ENCODE measurements at regions not wholly inside any gene's neighbourhood (a gene's known extent, or its start where the extent isn't known, plus 50 kb on each side); places are given as distances from the start of the nearest gene placed in this dataset.

DNA sequence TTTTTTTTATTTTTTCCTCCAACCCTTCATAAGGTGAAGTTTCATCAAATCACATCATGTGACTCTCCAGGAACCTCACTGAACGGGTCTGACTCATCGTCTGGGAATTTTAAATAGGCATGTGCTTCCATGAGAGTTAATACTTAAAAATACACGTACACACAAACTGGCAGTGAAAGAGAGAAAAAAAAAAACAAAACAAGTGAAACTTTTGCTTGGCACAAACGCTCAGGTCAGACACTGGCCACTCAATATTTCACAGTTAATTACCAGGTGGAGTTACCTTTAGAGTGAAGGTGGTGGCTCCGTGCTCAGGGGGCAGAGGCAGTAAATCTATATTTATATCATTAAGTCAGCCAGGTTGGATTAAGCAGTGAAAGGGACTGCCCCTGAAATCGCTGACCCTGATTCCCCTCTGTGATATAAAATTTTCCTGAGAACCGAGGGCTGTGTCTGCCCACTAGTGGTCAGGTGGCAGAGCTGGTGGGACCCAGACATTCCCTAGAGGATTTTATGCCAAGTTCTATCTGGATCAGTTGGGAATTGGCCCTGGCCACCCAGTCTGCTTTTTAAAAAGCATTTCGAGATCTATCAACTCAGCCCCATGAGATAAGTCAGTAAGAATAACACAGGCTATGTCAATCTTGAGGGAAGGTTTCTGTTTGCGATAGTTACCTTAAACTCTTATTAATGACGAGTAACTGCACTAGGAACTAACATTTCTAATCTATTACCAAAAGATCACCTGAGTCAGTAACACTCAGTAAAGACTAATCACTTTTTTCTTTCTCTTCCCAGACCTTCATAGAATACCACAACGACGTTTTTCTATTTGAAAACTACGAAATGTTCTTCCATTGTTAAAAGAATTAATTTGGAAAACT, 259.1 kb downstream of the HDGFL1 start:
- POLR2A ChIA-PET: no interaction called here
- Histone ChIP-seq H3K4me2 (ENCODE audit: low read length) (peak overlapping the region; percentile 43; the same call in 1 of the 2 replicates), H3K79me2 (ENCODE audit: insufficient read depth, low read length) (no peaks in the 10 kb centered on the region), H3K4me3 (replicated peaks in 1 of 2; ENCODE audit: low read depth in 1 of 2, low read length in 2 of 2) (no peak overlapping the region), H3K9ac (ENCODE audit: low read length) (no peak overlapping the region), H4K20me1 (ENCODE audit: insufficient read depth) (no peaks in the 10 kb centered on the region), H3K4me1 (ENCODE audit: control insufficient read depth in 1 of 2, insufficient read depth in 2 of 2, low read length in 2 of 2) (peaks cover 0 to 7% of the 10 kb centered on the region in 2 experiments; a peak in 2 of 4 replicates), H3K27me3 (ENCODE audit: insufficient read depth, low read length) (no peaks in the 10 kb centered on the region), H3K9me2 (ENCODE audit: insufficient read depth) (no peaks in the 10 kb centered on the region), H3K36me3 (ENCODE audit: control insufficient read depth in 1 of 2, insufficient read depth in 2 of 2, low read length in 2 of 2) (no peaks in the 10 kb centered on the region), H2AFZ (ENCODE audit: low read depth, low read length, poor library complexity, severe bottlenecking) (no peak overlapping the region), H3K9me3 (ENCODE audit: control insufficient read depth in 1 of 2, insufficient read depth in 1 of 2, low read depth in 1 of 2, low read length in 2 of 2) (no peaks in the 10 kb centered on the region), H3K27ac (ENCODE audit: low read depth, low read length) (no peak overlapping the region)
- peak; percentile 53 for DNase-seq (ENCODE audit: low read depth, low spot score)
- ATAC-seq: peak; percentile 75
- no TSS peak for BruUV-seq (replicated peaks)
- CTCF ChIA-PET: no interaction called here
- TF ChIP-seq RAD21 (IDR thresholded peaks at IDR 0.05; ENCODE audit: low read depth) (peak; percentile 45; the same call in 1 of the 2 replicates), JUND (IDR thresholded peaks at IDR 0.05) (no peak), SP1 (IDR thresholded peaks at IDR 0.05; ENCODE audit: low read depth) (no peak), YY1 (IDR thresholded peaks at IDR 0.05; ENCODE audit: extremely low read depth, insufficient replicate concordance, low read depth, low read length) (no peak), ELF1 (IDR thresholded peaks at IDR 0.05; ENCODE audit: borderline replicate concordance, low read depth) (no peak), FOSL1 (IDR thresholded peaks at IDR 0.05; ENCODE audit: low read depth) (peak; percentile 39)
- TF ChIP-seq, protein P1, sequence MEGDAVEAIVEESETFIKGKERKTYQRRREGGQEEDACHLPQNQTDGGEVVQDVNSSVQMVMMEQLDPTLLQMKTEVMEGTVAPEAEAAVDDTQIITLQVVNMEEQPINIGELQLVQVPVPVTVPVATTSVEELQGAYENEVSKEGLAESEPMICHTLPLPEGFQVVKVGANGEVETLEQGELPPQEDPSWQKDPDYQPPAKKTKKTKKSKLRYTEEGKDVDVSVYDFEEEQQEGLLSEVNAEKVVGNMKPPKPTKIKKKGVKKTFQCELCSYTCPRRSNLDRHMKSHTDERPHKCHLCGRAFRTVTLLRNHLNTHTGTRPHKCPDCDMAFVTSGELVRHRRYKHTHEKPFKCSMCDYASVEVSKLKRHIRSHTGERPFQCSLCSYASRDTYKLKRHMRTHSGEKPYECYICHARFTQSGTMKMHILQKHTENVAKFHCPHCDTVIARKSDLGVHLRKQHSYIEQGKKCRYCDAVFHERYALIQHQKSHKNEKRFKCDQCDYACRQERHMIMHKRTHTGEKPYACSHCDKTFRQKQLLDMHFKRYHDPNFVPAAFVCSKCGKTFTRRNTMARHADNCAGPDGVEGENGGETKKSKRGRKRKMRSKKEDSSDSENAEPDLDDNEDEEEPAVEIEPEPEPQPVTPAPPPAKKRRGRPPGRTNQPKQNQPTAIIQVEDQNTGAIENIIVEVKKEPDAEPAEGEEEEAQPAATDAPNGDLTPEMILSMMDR (IDR thresholded peaks at IDR 0.05 in 2 of 3, conservative IDR thresholded peaks at IDR 0.05 in 1 of 3; ENCODE audit: borderline replicate concordance in 1 of 3, insufficient read depth in 1 of 3, low read depth in 2 of 3, low read length in 2 of 3): peak; percentile 21 to 59 (median 58); a peak in 5 of 6 replicates
- intact Hi-C loops (cut with micrococcal nuclease): loop anchor here (5.0 kb wide), 1 partner anchor 1241 kb away; no protein-coding TSS in a partner anchor
- RAD21 ChIA-PET (ENCODE audit: low non-redundant PET in 1 of 2, low total read pairs in 2 of 2, uncharacterized antibody in 2 of 2, unreplicated experiment in 2 of 2): no interaction called here
